ENCODE measurements at regions not wholly inside any gene's neighbourhood (a gene's known extent, or its start where the extent isn't known, plus 50 kb on each side); places are given as distances from the start of the nearest gene placed in this dataset.

- no peak for DNase-seq (ENCODE audit: low spot score)
These were observed 107.2 kb upstream of the ANO1 start for GRCh38 chr11:69970785-69971535.

GRCh38 chr11:69971741-69972140 lies 106.4 kb upstream of the ANO1 start:
- DNase-seq (ENCODE audit: low spot score): no peak

GRCh38 chr11:69972351-69972802 lies 105.7 kb upstream of the ANO1 start:
- no peak for DNase-seq (ENCODE audit: low spot score)

- DNase-seq (ENCODE audit: low spot score): no peak
These were observed 103.6 kb upstream of the ANO1 start for GRCh38 chr11:69974528-69974927.

- DNase-seq (ENCODE audit: low spot score): no peak
These were observed 102.3 kb upstream of the ANO1 start for GRCh38 chr11:69975822-69976221.

GRCh38 chr11:69976794-69977193 lies 101.3 kb upstream of the ANO1 start:
- DNase-seq (ENCODE audit: low spot score): no peak

GRCh38 chr11:69977951-69978350 lies 100.2 kb upstream of the ANO1 start:
- DNase-seq (ENCODE audit: low spot score): no peak

- DNase-seq (ENCODE audit: low spot score): no peak
These were observed 99.1 kb upstream of the ANO1 start for GRCh38 chr11:69978841-69979614.

GRCh38 chr11:69979632-69980031 lies 98.5 kb upstream of the ANO1 start:
- no peak for DNase-seq (ENCODE audit: low spot score)

GRCh38 chr11:69981119-69981784 lies 96.9 kb upstream of the ANO1 start:
- no peak for DNase-seq (ENCODE audit: low spot score)

GRCh38 chr11:69982690-69983570 lies 95.2 kb upstream of the ANO1 start:
- DNase-seq (ENCODE audit: low spot score): no peak

- no peak for DNase-seq (ENCODE audit: low spot score)
These were observed 94.6 kb upstream of the ANO1 start for GRCh38 chr11:69983571-69983877.

- no peak for DNase-seq (ENCODE audit: low spot score)
These were observed 94.1 kb upstream of the ANO1 start for GRCh38 chr11:69983897-69984438.

GRCh38 chr11:69984457-69985261 lies 93.5 kb upstream of the ANO1 start:
- DNase-seq (ENCODE audit: low spot score): no peak

- DNase-seq (ENCODE audit: low spot score): no peak
These were observed 92.8 kb upstream of the ANO1 start for GRCh38 chr11:69985331-69985640.

- no peak for DNase-seq (ENCODE audit: low spot score)
These were observed 92.3 kb upstream of the ANO1 start for GRCh38 chr11:69985641-69986439.

GRCh38 chr11:69986440-69986787 lies 91.7 kb upstream of the ANO1 start:
- no peak for DNase-seq (ENCODE audit: low spot score)

GRCh38 chr11:69986830-69987229 lies 91.3 kb upstream of the ANO1 start:
- no peak for DNase-seq (ENCODE audit: low spot score)

GRCh38 chr11:69992026-69992425 lies 86.1 kb upstream of the ANO1 start:
- DNase-seq (ENCODE audit: low spot score): no peak
